ENCODE measurements at regions not wholly inside any gene's neighbourhood (a gene's known extent, or its start where the extent isn't known, plus 50 kb on each side); places are given as distances from the start of the nearest gene placed in this dataset.

GRCh38 chr6:14910692-14911547 is 334.9 kb upstream of the JARID2 start:
- Histone ChIP-seq H3K27ac (no peak overlapping the region), H3K4me3 (no peak overlapping the region), H3K36me3 (no peaks in the 10 kb centered on the region), H3K9me3 (no peaks in the 10 kb centered on the region), H3K27me3 (no peaks in the 10 kb centered on the region), H3K4me1 (no peaks in the 10 kb centered on the region)
- intact Hi-C loops (cut with DNase I), result no loop called here
- DNase-seq (ENCODE audit: extremely low spot score in 2 of 2), result no peak
- TF ChIP-seq POLR2A (IDR thresholded peaks at IDR 0.05) (no peak), CTCF (IDR thresholded peaks at IDR 0.05) (no peak), POLR2AphosphoS5 (IDR thresholded peaks at IDR 0.05; ENCODE audit: insufficient read depth in 1 of 2, low read depth in 1 of 2) (no peak)

- Histone ChIP-seq H3K27ac (no peak overlapping the region), H3K27me3 (no peaks in the 10 kb centered on the region), H3K9me3 (no peaks in the 10 kb centered on the region), H3K36me3 (no peaks in the 10 kb centered on the region), H3K4me1 (no peaks in the 10 kb centered on the region), H3K4me3 (no peak overlapping the region)
- TF ChIP-seq CTCF (IDR thresholded peaks at IDR 0.05) (no peak), POLR2A (IDR thresholded peaks at IDR 0.05) (no peak), POLR2AphosphoS5 (IDR thresholded peaks at IDR 0.05; ENCODE audit: insufficient read depth in 1 of 2, low read depth in 1 of 2) (no peak)
- intact Hi-C loops (cut with DNase I), result no loop called here
- no peak for DNase-seq (ENCODE audit: extremely low spot score in 2 of 2)
Observed at GRCh38 chr6:14912226-14912625, 333.6 kb upstream of the JARID2 start.

GRCh38 chr6:14912706-14913105 is 333.2 kb upstream of the JARID2 start:
- no peaks in the 10 kb centered on the region for H3K27me3 ChIP-seq
- TF ChIP-seq POLR2AphosphoS5 (IDR thresholded peaks at IDR 0.05; ENCODE audit: insufficient read depth in 1 of 2, low read depth in 1 of 2) (no peak), POLR2A (IDR thresholded peaks at IDR 0.05) (no peak), CTCF (IDR thresholded peaks at IDR 0.05) (no peak)
- no peaks in the 10 kb centered on the region for H3K4me1 ChIP-seq
- no peak overlapping the region for H3K27ac ChIP-seq
- DNase-seq (ENCODE audit: extremely low spot score in 2 of 2), result no peak
- intact Hi-C loops (cut with DNase I), result no loop called here
- no peaks in the 10 kb centered on the region for H3K36me3 ChIP-seq
- no peak overlapping the region for H3K4me3 ChIP-seq
- H3K9me3 ChIP-seq, result no peaks in the 10 kb centered on the region

- no peaks in the 10 kb centered on the region for H3K27me3 ChIP-seq
- intact Hi-C loops (cut with DNase I), result no loop called here
- H3K4me1 ChIP-seq, result no peaks in the 10 kb centered on the region
- H3K27ac ChIP-seq, result no peak overlapping the region
- no peak for DNase-seq (ENCODE audit: extremely low spot score in 2 of 2)
- no peak overlapping the region for H3K4me3 ChIP-seq
- H3K9me3 ChIP-seq, result no peaks in the 10 kb centered on the region
- no peaks in the 10 kb centered on the region for H3K36me3 ChIP-seq
- no peak for TF ChIP-seq POLR2A (IDR thresholded peaks at IDR 0.05)
- TF ChIP-seq CTCF (IDR thresholded peaks at IDR 0.05), result no peak
- no peak for TF ChIP-seq POLR2AphosphoS5 (IDR thresholded peaks at IDR 0.05; ENCODE audit: insufficient read depth in 1 of 2, low read depth in 1 of 2)
Observed at GRCh38 chr6:14913931-14914330, 331.9 kb upstream of the JARID2 start.
